SU-DHL-6 (cell line): ENCODE measurements at regions not wholly inside any gene's neighbourhood (a gene's known extent, or its start where the extent isn't known, plus 50 kb on each side); places are given as distances from the start of the nearest gene placed in this dataset.

Experiments
- CTCF ChIP-seq: fragments of 200-600 bp; sonication (generic); IDR thresholded peaks from one replicate; pipeline ENCODE4 v1.5.1; 2017; ENCODE audit warnings: antibody characterized with exemption, mild to moderate bottlenecking, low read length, moderate library complexity; ENCODE audit not compliant: insufficient read depth, poor library complexity, severe bottlenecking
- EZH2phosphoT487 ChIP-seq: fragments of 200-600 bp; sonication (generic), shearing (Covaris generic); conservative IDR thresholded peaks from 2 replicates; pipeline ENCODE4 v1.6.1; 2018; ENCODE audit warnings: mild to moderate bottlenecking, antibody characterized with exemption, low read length, moderate library complexity, mixed read lengths

DNA sequence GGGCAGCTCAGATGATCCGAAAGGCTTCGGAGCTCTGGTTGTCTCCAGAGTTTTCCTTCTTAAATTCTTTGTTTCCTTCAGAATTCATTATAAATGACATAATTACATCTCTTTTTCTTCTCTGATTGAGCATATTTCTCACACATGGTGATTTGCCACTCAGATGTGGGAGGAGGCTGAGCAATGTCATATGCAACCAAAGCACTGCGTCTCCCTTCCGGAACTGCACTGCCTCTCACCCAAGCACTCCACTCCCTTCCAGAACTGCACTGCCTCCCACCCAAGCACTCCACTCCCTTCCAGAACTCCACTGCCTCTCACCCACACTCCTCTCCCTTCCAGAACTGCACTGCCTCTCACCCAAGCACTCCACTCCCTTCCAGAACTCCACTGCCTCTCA is 131.5 kb downstream of the SALL1 start:
- TF ChIP-seq CTCF (no peak), EZH2phosphoT487 (no peak)
